ENCODE measurements at regions not wholly inside any gene's neighbourhood (a gene's known extent, or its start where the extent isn't known, plus 50 kb on each side); places are given as distances from the start of the nearest gene placed in this dataset.

DNA sequence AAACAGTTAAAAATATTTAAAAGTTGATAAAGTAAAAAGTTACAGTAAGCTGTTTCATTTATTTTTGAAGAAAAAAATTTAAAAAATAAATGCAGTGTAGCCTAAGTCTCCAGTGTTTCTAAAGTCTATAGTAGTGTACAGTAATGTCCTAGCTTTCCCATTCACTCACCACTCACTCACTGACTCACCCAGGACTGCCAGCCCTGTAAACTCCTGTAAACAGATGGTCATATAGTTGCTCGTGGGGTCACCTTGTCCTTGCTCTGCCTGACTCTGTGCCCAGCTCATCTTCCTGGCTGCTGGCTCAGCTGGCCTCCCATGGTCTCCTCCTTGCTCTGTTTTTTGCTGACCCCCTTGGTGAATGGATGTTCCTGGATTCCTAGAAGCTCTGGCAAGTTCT, 180.3 kb downstream of the VAPA start:
- no peak overlapping the region for H3K27ac Mint-ChIP-seq
- DNase-seq (ENCODE audit: extremely low spot score, unreplicated experiment): no peak
- peaks cover 5% of the 10 kb centered on the region for H3K9me3 Mint-ChIP-seq
- H3K4me1 Mint-ChIP-seq (ENCODE audit: unreplicated experiment): peaks cover 21% of the 10 kb centered on the region
- H3K27me3 Mint-ChIP-seq: no peaks in the 10 kb centered on the region
- no peaks in the 10 kb centered on the region for H3K36me3 Mint-ChIP-seq
- H3K4me3 Mint-ChIP-seq: no peak overlapping the region
- TF ChIP-seq, protein P1, sequence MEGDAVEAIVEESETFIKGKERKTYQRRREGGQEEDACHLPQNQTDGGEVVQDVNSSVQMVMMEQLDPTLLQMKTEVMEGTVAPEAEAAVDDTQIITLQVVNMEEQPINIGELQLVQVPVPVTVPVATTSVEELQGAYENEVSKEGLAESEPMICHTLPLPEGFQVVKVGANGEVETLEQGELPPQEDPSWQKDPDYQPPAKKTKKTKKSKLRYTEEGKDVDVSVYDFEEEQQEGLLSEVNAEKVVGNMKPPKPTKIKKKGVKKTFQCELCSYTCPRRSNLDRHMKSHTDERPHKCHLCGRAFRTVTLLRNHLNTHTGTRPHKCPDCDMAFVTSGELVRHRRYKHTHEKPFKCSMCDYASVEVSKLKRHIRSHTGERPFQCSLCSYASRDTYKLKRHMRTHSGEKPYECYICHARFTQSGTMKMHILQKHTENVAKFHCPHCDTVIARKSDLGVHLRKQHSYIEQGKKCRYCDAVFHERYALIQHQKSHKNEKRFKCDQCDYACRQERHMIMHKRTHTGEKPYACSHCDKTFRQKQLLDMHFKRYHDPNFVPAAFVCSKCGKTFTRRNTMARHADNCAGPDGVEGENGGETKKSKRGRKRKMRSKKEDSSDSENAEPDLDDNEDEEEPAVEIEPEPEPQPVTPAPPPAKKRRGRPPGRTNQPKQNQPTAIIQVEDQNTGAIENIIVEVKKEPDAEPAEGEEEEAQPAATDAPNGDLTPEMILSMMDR (conservative IDR thresholded peaks at IDR 0.05): no peak

DNA sequence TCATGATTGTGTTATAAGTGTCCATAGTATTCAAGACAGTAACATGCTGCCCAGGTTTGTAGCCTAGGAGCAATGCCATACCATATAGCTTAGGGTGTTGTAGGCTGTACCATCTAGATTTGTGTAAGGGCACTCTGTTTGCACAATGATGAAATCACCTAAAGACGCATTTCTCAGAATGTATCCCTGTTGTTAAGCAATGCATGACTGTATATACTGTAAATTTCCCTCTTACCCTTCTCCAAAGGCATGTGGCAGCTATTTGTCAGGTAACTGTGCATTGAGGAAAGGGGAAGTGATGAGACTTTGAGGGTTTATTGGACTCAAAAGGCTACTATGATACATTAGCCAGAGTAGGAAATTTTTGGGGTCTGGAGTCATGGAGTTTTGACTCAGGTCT, 180.8 kb downstream of the VAPA start:
- Mint-ChIP-seq H3K27me3 (no peaks in the 10 kb centered on the region), H3K4me3 (no peak overlapping the region), H3K4me1 (ENCODE audit: unreplicated experiment) (peaks cover 21% of the 10 kb centered on the region), H3K36me3 (no peaks in the 10 kb centered on the region), H3K9me3 (peaks cover 5% of the 10 kb centered on the region), H3K27ac (no peak overlapping the region)
- TF ChIP-seq, protein P1 (conservative IDR thresholded peaks at IDR 0.05): no peak
- no peak for DNase-seq (ENCODE audit: extremely low spot score, unreplicated experiment)

DNA sequence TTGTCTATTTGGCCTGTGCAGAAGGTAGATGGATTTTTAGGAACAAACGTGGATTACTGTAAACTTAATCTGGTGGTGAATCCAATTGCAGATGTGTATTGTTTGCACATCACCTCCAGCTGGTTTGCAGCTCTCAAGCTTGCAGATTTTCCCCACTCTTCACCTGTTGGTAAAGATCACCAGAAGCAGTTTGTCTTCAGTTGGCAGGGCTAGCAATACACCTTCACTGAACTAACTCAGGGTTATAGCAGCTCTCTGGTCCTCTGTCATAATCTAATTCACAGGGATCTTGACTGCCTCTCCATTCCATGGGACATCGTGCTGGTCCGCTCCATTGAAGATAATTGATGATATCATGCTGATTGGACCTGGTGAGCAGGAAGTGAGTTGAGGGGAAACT, 181.5 kb downstream of the VAPA start:
- no peaks in the 10 kb centered on the region for H3K27me3 Mint-ChIP-seq
- H3K9me3 Mint-ChIP-seq: peaks cover 5% of the 10 kb centered on the region
- H3K27ac Mint-ChIP-seq: no peak overlapping the region

DNA sequence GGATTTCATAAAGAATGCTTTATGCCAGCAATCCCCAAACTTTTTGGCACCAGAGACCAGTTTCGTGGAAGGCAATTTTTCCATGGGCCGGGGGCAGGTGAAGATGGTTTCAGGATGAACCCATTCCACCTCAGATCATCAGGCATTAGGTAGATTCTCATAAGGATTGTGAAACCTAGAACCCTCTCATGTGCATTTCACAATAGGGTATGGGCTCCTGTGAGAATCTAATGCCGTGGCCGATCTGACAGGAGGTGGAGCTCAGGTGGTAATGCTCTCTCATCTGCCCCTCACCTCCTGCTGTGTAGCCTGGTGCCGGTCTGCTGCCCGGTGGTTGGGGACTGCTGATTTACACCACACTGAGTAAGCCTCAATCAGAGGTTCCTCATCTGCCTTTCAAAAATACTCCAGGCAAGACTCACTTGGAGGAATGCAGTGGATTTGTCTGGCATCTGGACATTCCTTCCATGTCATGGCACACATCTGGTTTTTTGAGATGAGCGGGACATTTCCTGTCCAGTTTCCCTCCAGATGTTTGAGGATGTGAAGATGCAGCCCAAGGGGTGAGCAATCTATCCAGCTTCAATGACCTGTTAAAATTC, 185.8 kb downstream of the VAPA start:
- DNase-seq (ENCODE audit: extremely low spot score, unreplicated experiment): no peak
- TF ChIP-seq, protein P1 (conservative IDR thresholded peaks at IDR 0.05): no peak
- H3K27me3 Mint-ChIP-seq: peaks cover 5% of the 10 kb centered on the region
- H3K4me1 Mint-ChIP-seq (ENCODE audit: unreplicated experiment): peaks cover 5% of the 10 kb centered on the region
- H3K27ac Mint-ChIP-seq: no peak overlapping the region
- H3K36me3 Mint-ChIP-seq: no peaks in the 10 kb centered on the region
- H3K4me3 Mint-ChIP-seq: no peak overlapping the region
- H3K9me3 Mint-ChIP-seq: no peaks in the 10 kb centered on the region

More for the DNA sequence above, 181.5 kb downstream of the VAPA start:
- no peak for DNase-seq (ENCODE audit: extremely low spot score, unreplicated experiment)
- TF ChIP-seq, protein P1 (conservative IDR thresholded peaks at IDR 0.05): no peak
- H3K36me3 Mint-ChIP-seq: no peaks in the 10 kb centered on the region
- no peak overlapping the region for H3K4me3 Mint-ChIP-seq
- H3K4me1 Mint-ChIP-seq (ENCODE audit: unreplicated experiment): peaks cover 15% of the 10 kb centered on the region

DNA sequence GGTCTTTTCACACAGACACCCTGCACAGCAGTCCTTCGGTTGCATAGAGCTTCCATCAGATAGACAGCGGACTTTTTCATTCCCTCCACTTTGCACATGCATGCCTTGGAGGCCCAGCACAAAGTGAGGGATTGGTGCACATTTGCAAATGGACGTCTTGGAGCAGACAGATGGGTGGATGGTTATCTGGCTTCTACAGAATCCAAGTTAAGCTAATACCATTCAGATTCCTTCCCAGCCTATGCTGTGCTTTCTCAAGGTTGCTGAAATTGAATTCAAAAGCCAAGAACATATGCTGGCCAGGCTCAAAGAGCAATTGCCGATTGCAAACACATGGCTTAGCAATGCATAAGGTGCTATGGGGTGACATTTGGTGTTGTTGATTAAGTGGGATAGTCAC, 186.4 kb downstream of the VAPA start:
- Mint-ChIP-seq H3K4me1 (ENCODE audit: unreplicated experiment) (peaks cover 5% of the 10 kb centered on the region), H3K27ac (no peak overlapping the region), H3K36me3 (no peaks in the 10 kb centered on the region), H3K9me3 (peaks cover 5% of the 10 kb centered on the region), H3K27me3 (peaks cover 5% of the 10 kb centered on the region), H3K4me3 (no peak overlapping the region)
- no peak for DNase-seq (ENCODE audit: extremely low spot score, unreplicated experiment)
- TF ChIP-seq, protein P1 (conservative IDR thresholded peaks at IDR 0.05): no peak

Measured in type B pancreatic cell (in vitro differentiated cells).